ENCODE measurements at regions not wholly inside any gene's neighbourhood (a gene's known extent, or its start where the extent isn't known, plus 50 kb on each side); places are given as distances from the start of the nearest gene placed in this dataset.

- no peaks in the 10 kb centered on the region for H3K79me2 ChIP-seq (ENCODE audit: insufficient read depth, low read length)
- no peak overlapping the region for H3K9ac ChIP-seq (ENCODE audit: low read depth, low read length, poor library complexity, severe bottlenecking)
- H3F3A ChIP-seq (ENCODE audit: low read depth), result no peaks in the 10 kb centered on the region
- TF ChIP-seq EZH2phosphoT487 (IDR thresholded peaks at IDR 0.05; ENCODE audit: borderline replicate concordance) (no peak), CTCF (conservative IDR thresholded peaks at IDR 0.05; ENCODE audit: low read length) (no peak)
- H3K36me3 ChIP-seq (ENCODE audit: insufficient read depth, low read length), result no peaks in the 10 kb centered on the region
- no peaks in the 10 kb centered on the region for H3K4me1 ChIP-seq (ENCODE audit: insufficient read depth, low read length, poor library complexity, severe bottlenecking)
- H2AFZ ChIP-seq (ENCODE audit: low read length), result no peak overlapping the region
- no peaks in the 10 kb centered on the region for H3K9me2 ChIP-seq (replicated peaks; ENCODE audit: low read depth, low read length)
- no peaks in the 10 kb centered on the region for H4K20me1 ChIP-seq (ENCODE audit: insufficient read depth, low read length, poor library complexity, severe bottlenecking)
- no peak overlapping the region for H3K4me3 ChIP-seq (ENCODE audit: low read length, poor library complexity, severe bottlenecking)
- H3K27me3 ChIP-seq (ENCODE audit: insufficient read depth, low read length, poor library complexity, severe bottlenecking), result no peaks in the 10 kb centered on the region
- no peaks in the 10 kb centered on the region for H3K9me3 ChIP-seq (ENCODE audit: insufficient read depth, low read depth, low read length)
- H3K4me2 ChIP-seq (ENCODE audit: low read depth, low read length, poor library complexity, severe bottlenecking), result no peak overlapping the region
These were observed 238.5 kb downstream of the HDGFL1 start for GRCh38 chr6:22807818-22808217.

DNA sequence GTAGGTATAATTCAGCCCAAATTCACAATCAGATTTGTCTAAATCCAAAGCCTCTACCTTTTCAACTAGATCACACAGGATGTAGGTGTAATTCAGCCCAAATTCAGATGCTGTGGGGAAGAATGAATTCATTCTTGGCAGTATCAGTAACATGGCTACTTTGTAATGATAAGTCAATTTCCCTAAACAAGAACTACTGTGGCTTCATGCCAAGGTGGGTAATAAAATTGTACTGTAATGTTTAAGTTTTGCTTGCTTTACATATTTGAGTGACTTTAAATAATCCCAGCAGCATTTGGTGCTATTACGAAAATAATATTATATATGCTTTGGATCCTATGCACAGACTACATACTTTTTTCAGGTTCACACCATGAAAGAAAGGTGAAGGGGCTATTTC, 239.1 kb downstream of the HDGFL1 start:
- H3K9me2 ChIP-seq (replicated peaks; ENCODE audit: low read depth, low read length), result no peaks in the 10 kb centered on the region
- H2AFZ ChIP-seq (ENCODE audit: low read length), result no peak overlapping the region
- H3K27me3 ChIP-seq (ENCODE audit: insufficient read depth, low read length, poor library complexity, severe bottlenecking), result no peaks in the 10 kb centered on the region
- TF ChIP-seq EZH2phosphoT487 (IDR thresholded peaks at IDR 0.05; ENCODE audit: borderline replicate concordance) (no peak), CTCF (conservative IDR thresholded peaks at IDR 0.05; ENCODE audit: low read length) (no peak)
- no peaks in the 10 kb centered on the region for H3F3A ChIP-seq (ENCODE audit: low read depth)
- H4K20me1 ChIP-seq (ENCODE audit: insufficient read depth, low read length, poor library complexity, severe bottlenecking), result no peaks in the 10 kb centered on the region
- H3K9ac ChIP-seq (ENCODE audit: low read depth, low read length, poor library complexity, severe bottlenecking), result no peak overlapping the region
- no peaks in the 10 kb centered on the region for H3K36me3 ChIP-seq (ENCODE audit: insufficient read depth, low read length)
- no peaks in the 10 kb centered on the region for H3K79me2 ChIP-seq (ENCODE audit: insufficient read depth, low read length)
- H3K4me1 ChIP-seq (ENCODE audit: insufficient read depth, low read length, poor library complexity, severe bottlenecking), result no peaks in the 10 kb centered on the region
- no peak overlapping the region for H3K4me3 ChIP-seq (ENCODE audit: low read length, poor library complexity, severe bottlenecking)
- no peak overlapping the region for H3K4me2 ChIP-seq (ENCODE audit: low read depth, low read length, poor library complexity, severe bottlenecking)
- H3K9me3 ChIP-seq (ENCODE audit: insufficient read depth, low read depth, low read length), result no peaks in the 10 kb centered on the region

DNA sequence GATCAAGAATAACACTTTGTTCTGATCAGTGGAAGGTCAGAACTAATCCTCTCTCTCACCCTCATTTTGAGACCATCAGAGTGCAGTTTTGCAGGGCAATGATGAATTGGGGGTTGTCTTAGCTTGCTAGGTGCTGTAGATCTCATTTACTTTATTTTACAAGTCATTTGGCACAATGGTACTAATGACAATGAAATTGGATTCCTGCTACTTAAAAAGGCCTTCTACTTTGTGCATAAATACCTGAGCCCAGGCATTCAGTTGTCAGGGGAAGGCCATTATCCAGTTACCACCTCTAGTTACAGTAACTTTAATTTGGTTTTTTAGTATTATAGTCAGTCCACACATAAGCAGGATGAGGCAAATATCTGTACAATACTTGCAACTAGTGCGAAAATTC, 240.0 kb downstream of the HDGFL1 start:
- no peaks in the 10 kb centered on the region for H3K9me3 ChIP-seq (ENCODE audit: insufficient read depth, low read depth, low read length)
- H3F3A ChIP-seq (ENCODE audit: low read depth), result no peaks in the 10 kb centered on the region
- H3K27me3 ChIP-seq (ENCODE audit: insufficient read depth, low read length, poor library complexity, severe bottlenecking), result no peaks in the 10 kb centered on the region
- H3K9ac ChIP-seq (ENCODE audit: low read depth, low read length, poor library complexity, severe bottlenecking), result no peak overlapping the region
- H2AFZ ChIP-seq (ENCODE audit: low read length), result no peak overlapping the region
- H3K79me2 ChIP-seq (ENCODE audit: insufficient read depth, low read length), result no peaks in the 10 kb centered on the region
- H3K4me2 ChIP-seq (ENCODE audit: low read depth, low read length, poor library complexity, severe bottlenecking), result no peak overlapping the region
- H4K20me1 ChIP-seq (ENCODE audit: insufficient read depth, low read length, poor library complexity, severe bottlenecking), result no peaks in the 10 kb centered on the region
- no peaks in the 10 kb centered on the region for H3K36me3 ChIP-seq (ENCODE audit: insufficient read depth, low read length)
- no peaks in the 10 kb centered on the region for H3K9me2 ChIP-seq (replicated peaks; ENCODE audit: low read depth, low read length)
- no peak for TF ChIP-seq EZH2phosphoT487 (IDR thresholded peaks at IDR 0.05; ENCODE audit: borderline replicate concordance)
- H3K4me3 ChIP-seq (ENCODE audit: low read length, poor library complexity, severe bottlenecking), result no peak overlapping the region
- no peaks in the 10 kb centered on the region for H3K4me1 ChIP-seq (ENCODE audit: insufficient read depth, low read length, poor library complexity, severe bottlenecking)

DNA sequence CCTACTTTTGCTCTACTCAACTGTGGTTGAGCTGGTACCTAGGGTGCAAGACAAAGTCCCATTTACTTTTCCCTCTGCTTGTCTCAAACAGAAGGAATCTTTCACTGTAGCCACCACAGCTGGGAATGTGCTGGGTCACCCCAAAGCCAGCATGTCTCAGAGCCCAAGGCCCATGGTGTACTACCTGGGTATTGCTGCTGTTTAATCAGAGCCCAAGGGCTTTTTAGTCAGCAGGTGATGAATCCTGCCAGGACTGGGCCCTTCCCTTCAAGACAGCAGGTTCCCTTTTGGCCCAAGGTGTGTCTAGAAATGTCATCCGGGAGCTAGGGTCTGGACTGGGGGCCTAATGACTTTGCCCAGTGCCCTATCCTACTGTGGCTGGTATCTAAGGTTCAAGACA, 249.8 kb downstream of the HDGFL1 start:
- Histone ChIP-seq H3F3A (ENCODE audit: low read depth) (no peaks in the 10 kb centered on the region), H3K79me2 (ENCODE audit: insufficient read depth, low read length) (no peaks in the 10 kb centered on the region), H2AFZ (ENCODE audit: low read length) (no peak overlapping the region), H3K9ac (ENCODE audit: low read depth, low read length, poor library complexity, severe bottlenecking) (no peak overlapping the region), H3K9me2 (replicated peaks; ENCODE audit: low read depth, low read length) (no peaks in the 10 kb centered on the region), H3K36me3 (ENCODE audit: insufficient read depth, low read length) (no peaks in the 10 kb centered on the region), H4K20me1 (ENCODE audit: insufficient read depth, low read length, poor library complexity, severe bottlenecking) (no peaks in the 10 kb centered on the region), H3K9me3 (ENCODE audit: insufficient read depth, low read depth, low read length) (no peaks in the 10 kb centered on the region), H3K4me3 (ENCODE audit: low read length, poor library complexity, severe bottlenecking) (no peak overlapping the region), H3K4me2 (ENCODE audit: low read depth, low read length, poor library complexity, severe bottlenecking) (no peak overlapping the region), H3K27me3 (ENCODE audit: insufficient read depth, low read length, poor library complexity, severe bottlenecking) (no peaks in the 10 kb centered on the region), H3K4me1 (ENCODE audit: insufficient read depth, low read length, poor library complexity, severe bottlenecking) (peaks cover 3% of the 10 kb centered on the region)
- TF ChIP-seq CTCF (conservative IDR thresholded peaks at IDR 0.05; ENCODE audit: low read length) (no peak), EZH2phosphoT487 (IDR thresholded peaks at IDR 0.05; ENCODE audit: borderline replicate concordance) (no peak)

All from Loucy (cell line).